BJ (cell line): ENCODE measurements at regions not wholly inside any gene's neighbourhood (a gene's known extent, or its start where the extent isn't known, plus 50 kb on each side); places are given as distances from the start of the nearest gene placed in this dataset.

Experiments used
- CTCF ChIA-PET: fragments of 350-600 bp; formaldehyde crosslinking; extraction: SDS; loops from one replicate; lab custom pipeline; 2021; ENCODE audit warnings: antibody characterized with exemption, inconsistent platforms; lab: Yijun Ruan, JAX
- POLR2A ChIA-PET: fragments of 300-600 bp; sonication (Branson Sonifier 250); formaldehyde crosslinking; extraction: SDS; loops from one replicate; lab custom pipeline; 2021; ENCODE audit warnings: antibody characterized with exemption; lab: Charles Lee
- DNase-seq: peaks from one replicate; pipeline ENCODE4 v3.0.0-alpha.2; 2011; ENCODE audit warnings: low read depth
- H3K27me3 ChIP-seq: 2 replicates; pipeline ENCODE4 v1.6.0; 2011; ENCODE audit warnings: low read length; ENCODE audit not compliant: control insufficient read depth, insufficient read depth
- H3K36me3 ChIP-seq: 2 replicates; pipeline ENCODE4 v1.5.1; 2011; ENCODE audit warnings: low read length; ENCODE audit not compliant: control insufficient read depth, insufficient read depth
- H3K4me3 ChIP-seq: 2 replicates; pipeline ENCODE4 v1.5.1; 2011; ENCODE audit warnings: low read depth, mild to moderate bottlenecking, control low read depth, low read length
- CTCF ChIP-seq: IDR thresholded peaks from 2 replicates; pipeline ENCODE4 v1.5.1; 2011; ENCODE audit warnings: low read depth, mild to moderate bottlenecking, control low read depth, inconsistent platforms, low read length, moderate library complexity; ENCODE audit not compliant: insufficient read depth

GRCh38 chr13:79237981-79238380 lies 168.1 kb downstream of the RBM26 start:
- CTCF ChIA-PET: interaction anchor here (1.0 kb wide), 1 partner anchor 9 kb away, joined by 3 read pairs; no protein-coding TSS in a partner anchor

GRCh38 chr13:79231887-79232286 lies 174.2 kb downstream of the RBM26 start:
- ChIA-PET POLR2A (no interaction called here), CTCF (no interaction called here)
- no peaks in the 10 kb centered on the region for H3K36me3 ChIP-seq
- DNase-seq: no peak
- no peak overlapping the region for H3K4me3 ChIP-seq
- H3K27me3 ChIP-seq: no peaks in the 10 kb centered on the region
- no peak for TF ChIP-seq CTCF

More at GRCh38 chr13:79237981-79238380, 168.1 kb downstream of the RBM26 start:
- Histone ChIP-seq H3K36me3 (no peaks in the 10 kb centered on the region), H3K27me3 (no peaks in the 10 kb centered on the region), H3K4me3 (no peak overlapping the region)
- no peak for TF ChIP-seq CTCF
- POLR2A ChIA-PET: no interaction called here
- no peak for DNase-seq

GRCh38 chr13:79229761-79230160 lies 176.3 kb downstream of the RBM26 start:
- CTCF ChIA-PET: no interaction called here
- Histone ChIP-seq H3K4me3 (no peak overlapping the region), H3K36me3 (no peaks in the 10 kb centered on the region), H3K27me3 (no peaks in the 10 kb centered on the region)
- TF ChIP-seq CTCF: no peak
- POLR2A ChIA-PET: no interaction called here
- no peak for DNase-seq

- ChIA-PET CTCF (no interaction called here), POLR2A (no interaction called here)
- no peak for DNase-seq
- no peak for TF ChIP-seq CTCF
- Histone ChIP-seq H3K27me3 (no peaks in the 10 kb centered on the region), H3K4me3 (no peak overlapping the region), H3K36me3 (no peaks in the 10 kb centered on the region)
These were observed 177.1 kb downstream of the RBM26 start for GRCh38 chr13:79228972-79229371.

GRCh38 chr13:79227418-79227817 lies 178.6 kb downstream of the RBM26 start:
- no peaks in the 10 kb centered on the region for H3K27me3 ChIP-seq
- ChIA-PET POLR2A (no interaction called here), CTCF (interaction anchor here (0.6 kb wide), 1 partner anchor 404 kb away, joined by 3 read pairs; no protein-coding TSS in a partner anchor)
- H3K36me3 ChIP-seq: no peaks in the 10 kb centered on the region
- no peak overlapping the region for H3K4me3 ChIP-seq
- no peak for DNase-seq
- TF ChIP-seq CTCF: no peak
